A673 (cell line): ENCODE measurements at regions not wholly inside any gene's neighbourhood (a gene's known extent, or its start where the extent isn't known, plus 50 kb on each side); places are given as distances from the start of the nearest gene placed in this dataset.

Experiments
- BruUV-seq: library from RNA; stranded (reverse); fragments of 400-500 nt; replicated peaks from 2 replicates; lab custom pipeline; 2021; lab: Mats Ljungman, UMichigan
- CTCF ChIA-PET: fragments of 300-600 bp; sonication (Branson Sonifier 250); formaldehyde crosslinking; loops from one replicate; lab custom pipeline; 2022; ENCODE audit warnings: antibody characterized with exemption; lab: Charles Lee
- POLR2A ChIA-PET: fragments of 300-600 bp; sonication (Branson Sonifier 250); formaldehyde crosslinking; loops from one replicate; lab custom pipeline; 2022; ENCODE audit warnings: antibody characterized with exemption; ENCODE audit not compliant: low non-redundant PET; lab: Charles Lee
- DNase-seq: peaks from one replicate; pipeline ENCODE4 v3.0.0-alpha.2; 2015; ENCODE audit warnings: low spot score
- H3K27ac ChIP-seq: fragments of 200-600 bp; sonication (generic); 2 replicates; pipeline ENCODE4 v1.5.1; 2016; ENCODE audit warnings: mixed run types, low read depth, mild to moderate bottlenecking, mixed read lengths, antibody characterized with exemption, low read length; ENCODE audit not compliant: poor library complexity, severe bottlenecking
- H3K27me3 ChIP-seq: fragments of 200-600 bp; sonication (generic); replicated peaks from 2 replicates; pipeline ENCODE4 v1.6.1; 2017; ENCODE audit warnings: mixed run types, low read depth, mild to moderate bottlenecking, mixed read lengths, antibody characterized with exemption, low read length; ENCODE audit not compliant: insufficient read depth, poor library complexity
- H3K36me3 ChIP-seq: fragments of 200-600 bp; sonication (generic); 2 replicates; pipeline ENCODE4 v1.6.1; 2016; ENCODE audit warnings: mixed run types, mild to moderate bottlenecking, mixed read lengths, antibody characterized with exemption, low read length; ENCODE audit not compliant: insufficient read depth, poor library complexity, severe bottlenecking
- H3K4me1 ChIP-seq: fragments of 200-600 bp; sonication (generic); 2 replicates; pipeline ENCODE4 v1.6.1; 2017; ENCODE audit warnings: mixed run types, mild to moderate bottlenecking, mixed read lengths, antibody characterized with exemption, low read length; ENCODE audit not compliant: insufficient read depth, poor library complexity, severe bottlenecking
- H3K4me3 ChIP-seq: fragments of 200-600 bp; sonication (generic); 2 replicates; pipeline ENCODE4 v1.5.1; 2016; ENCODE audit warnings: low read depth, mixed run types, mild to moderate bottlenecking, mixed read lengths, low read length; ENCODE audit not compliant: poor library complexity, severe bottlenecking
- H3K9me3 ChIP-seq: fragments of 200-600 bp; sonication (generic); 2 replicates; pipeline ENCODE4 v1.6.1; 2016; ENCODE audit warnings: mixed run types, low read depth, mild to moderate bottlenecking, mixed read lengths, antibody characterized with exemption, low read length; ENCODE audit not compliant: poor library complexity, severe bottlenecking
- EZH2 ChIP-seq: fragments of 200-600 bp; sonication (generic); IDR thresholded peaks from 2 replicates; pipeline ENCODE4 v1.6.1; 2017; ENCODE audit warnings: borderline replicate concordance, low read depth, mild to moderate bottlenecking, mixed read lengths, antibody characterized with exemption, low read length; ENCODE audit not compliant: poor library complexity, severe bottlenecking
- intact Hi-C: fragments of 100-400 bp; cut with micrococcal nuclease; formaldehyde crosslinking; loops from one replicate; pipeline ENCODE4 v1.10.0; 2022; ENCODE audit not compliant: unreplicated experiment
- TF ChIP-seq, protein P1 (sequence below): fragments of 300-800, 200-600 bp; sonication (generic); conservative IDR thresholded peaks from 2 replicates; pipeline ENCODE4 v1.5.1; 2017; ENCODE audit warnings: low read depth, mild to moderate bottlenecking, antibody characterized with exemption, low read length, moderate library complexity, mixed read lengths

GRCh38 chr2:63777816-63778215 is 63.9 kb upstream of the UGP2 start:
- CTCF ChIA-PET, result no interaction called here
- POLR2A ChIA-PET, result no interaction called here
- DNase-seq, result no peak

DNA sequence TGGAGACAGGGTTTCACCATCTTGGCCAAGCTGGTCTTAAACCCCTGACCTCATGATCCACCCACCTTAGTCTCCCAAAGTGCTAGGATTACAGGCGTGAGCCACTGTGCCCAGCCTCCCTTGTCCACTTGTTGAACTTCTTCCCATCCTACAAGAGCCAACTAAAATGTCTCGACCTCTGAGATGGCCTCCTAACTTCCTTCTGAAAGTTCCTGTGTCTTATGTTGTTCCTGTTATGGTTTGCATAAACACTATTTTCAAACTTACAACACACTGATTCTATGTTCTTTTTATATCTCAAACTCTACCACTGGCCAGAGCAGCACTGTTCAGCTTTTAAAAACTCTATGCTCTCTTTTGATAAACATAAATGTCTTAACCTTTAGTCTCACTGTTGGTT is 63.3 kb upstream of the UGP2 start:
- H3K9me3 ChIP-seq, result no peaks in the 10 kb centered on the region
- TF ChIP-seq, protein P1, sequence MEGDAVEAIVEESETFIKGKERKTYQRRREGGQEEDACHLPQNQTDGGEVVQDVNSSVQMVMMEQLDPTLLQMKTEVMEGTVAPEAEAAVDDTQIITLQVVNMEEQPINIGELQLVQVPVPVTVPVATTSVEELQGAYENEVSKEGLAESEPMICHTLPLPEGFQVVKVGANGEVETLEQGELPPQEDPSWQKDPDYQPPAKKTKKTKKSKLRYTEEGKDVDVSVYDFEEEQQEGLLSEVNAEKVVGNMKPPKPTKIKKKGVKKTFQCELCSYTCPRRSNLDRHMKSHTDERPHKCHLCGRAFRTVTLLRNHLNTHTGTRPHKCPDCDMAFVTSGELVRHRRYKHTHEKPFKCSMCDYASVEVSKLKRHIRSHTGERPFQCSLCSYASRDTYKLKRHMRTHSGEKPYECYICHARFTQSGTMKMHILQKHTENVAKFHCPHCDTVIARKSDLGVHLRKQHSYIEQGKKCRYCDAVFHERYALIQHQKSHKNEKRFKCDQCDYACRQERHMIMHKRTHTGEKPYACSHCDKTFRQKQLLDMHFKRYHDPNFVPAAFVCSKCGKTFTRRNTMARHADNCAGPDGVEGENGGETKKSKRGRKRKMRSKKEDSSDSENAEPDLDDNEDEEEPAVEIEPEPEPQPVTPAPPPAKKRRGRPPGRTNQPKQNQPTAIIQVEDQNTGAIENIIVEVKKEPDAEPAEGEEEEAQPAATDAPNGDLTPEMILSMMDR, result no peak
- TF ChIP-seq EZH2, result no peak
- no peak overlapping the region for H3K4me3 ChIP-seq
- H3K36me3 ChIP-seq, result no peaks in the 10 kb centered on the region
- no peaks in the 10 kb centered on the region for H3K4me1 ChIP-seq
- no peak overlapping the region for H3K27ac ChIP-seq
- intact Hi-C loops, result no loop called here
- no peak for DNase-seq
- POLR2A ChIA-PET, result no interaction called here
- no peaks in the 10 kb centered on the region for H3K27me3 ChIP-seq
- CTCF ChIA-PET, result no interaction called here
- no TSS peak for BruUV-seq

More at GRCh38 chr2:63777816-63778215, 63.9 kb upstream of the UGP2 start:
- Histone ChIP-seq H3K27ac (no peak overlapping the region), H3K4me3 (no peak overlapping the region), H3K4me1 (no peaks in the 10 kb centered on the region), H3K36me3 (no peaks in the 10 kb centered on the region), H3K27me3 (no peaks in the 10 kb centered on the region), H3K9me3 (no peaks in the 10 kb centered on the region)
- no peak for TF ChIP-seq EZH2
- TF ChIP-seq, protein P1, result no peak
- intact Hi-C loops, result no loop called here
- no TSS peak for BruUV-seq

- H3K27ac ChIP-seq, result no peak overlapping the region
- no peaks in the 10 kb centered on the region for H3K36me3 ChIP-seq
- BruUV-seq, result no TSS peak
- H3K27me3 ChIP-seq, result no peaks in the 10 kb centered on the region
- no peak overlapping the region for H3K4me3 ChIP-seq
- no peak for DNase-seq
- ChIA-PET CTCF (no interaction called here), POLR2A (no interaction called here)
- no peaks in the 10 kb centered on the region for H3K9me3 ChIP-seq
- no peak for TF ChIP-seq EZH2
- no peaks in the 10 kb centered on the region for H3K4me1 ChIP-seq
- intact Hi-C loops, result no loop called here
Observed at GRCh38 chr2:63780518-63781155, 61.1 kb upstream of the UGP2 start.

DNA sequence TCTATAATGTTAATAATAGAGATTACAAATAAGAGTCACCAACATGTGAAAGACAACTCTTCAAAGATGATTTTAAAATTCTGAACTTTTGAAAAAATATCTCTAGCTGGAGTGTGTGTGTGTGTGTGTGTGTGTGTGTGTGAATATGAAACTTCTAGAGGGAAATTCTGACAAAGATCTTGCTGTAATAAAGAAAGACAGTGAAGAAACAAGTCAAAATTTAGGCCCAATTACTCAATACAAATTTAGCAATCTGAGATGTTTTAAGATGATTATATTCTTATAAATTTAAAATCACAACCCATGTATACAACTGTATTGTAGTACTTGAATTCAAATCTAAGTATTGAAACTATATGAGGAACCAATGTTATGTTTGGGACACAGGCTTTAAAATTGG is 57.2 kb upstream of the UGP2 start:
- POLR2A ChIA-PET, result no interaction called here
- TF ChIP-seq, protein P1, result no peak
- no peak for TF ChIP-seq EZH2
- Histone ChIP-seq H3K27me3 (no peaks in the 10 kb centered on the region), H3K36me3 (no peaks in the 10 kb centered on the region), H3K9me3 (no peaks in the 10 kb centered on the region), H3K4me1 (no peaks in the 10 kb centered on the region), H3K4me3 (no peak overlapping the region), H3K27ac (no peak overlapping the region)
- BruUV-seq, result no TSS peak
- CTCF ChIA-PET, result no interaction called here
- no peak for DNase-seq
- intact Hi-C loops, result no loop called here
